ENCODE measurements at regions not wholly inside any gene's neighbourhood (a gene's known extent, or its start where the extent isn't known, plus 50 kb on each side); places are given as distances from the start of the nearest gene placed in this dataset.
A peak's percentile ranks its signal among the peaks of the same experiment; 100 is the strongest.
"Not testable (repeated sequence)": the region's sequence is repeated elsewhere in the genome, so short reads cannot be mapped to it uniquely, and the experiment has no call there.

DNA sequence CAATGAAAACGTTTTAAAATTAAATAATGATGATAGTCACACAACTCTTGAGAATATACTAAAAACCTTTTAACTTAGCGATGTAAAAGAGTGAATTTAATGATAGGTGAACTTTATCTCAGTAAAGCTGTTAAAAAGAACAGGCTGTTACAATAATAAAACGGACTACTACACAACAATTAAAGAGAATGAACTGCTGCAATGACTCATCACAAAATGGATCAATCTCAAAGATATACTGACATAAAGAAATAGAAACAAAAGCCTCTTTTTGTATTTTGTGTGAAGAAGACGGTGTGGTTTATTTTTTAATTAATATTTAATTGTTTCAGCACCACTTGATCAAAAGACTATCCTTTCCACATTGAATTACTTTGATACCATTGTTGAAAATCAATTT lies 352.4 kb upstream of the GJE1 start:
- DNase-seq (ENCODE audit: low read depth, low spot score) = no peak

DNA sequence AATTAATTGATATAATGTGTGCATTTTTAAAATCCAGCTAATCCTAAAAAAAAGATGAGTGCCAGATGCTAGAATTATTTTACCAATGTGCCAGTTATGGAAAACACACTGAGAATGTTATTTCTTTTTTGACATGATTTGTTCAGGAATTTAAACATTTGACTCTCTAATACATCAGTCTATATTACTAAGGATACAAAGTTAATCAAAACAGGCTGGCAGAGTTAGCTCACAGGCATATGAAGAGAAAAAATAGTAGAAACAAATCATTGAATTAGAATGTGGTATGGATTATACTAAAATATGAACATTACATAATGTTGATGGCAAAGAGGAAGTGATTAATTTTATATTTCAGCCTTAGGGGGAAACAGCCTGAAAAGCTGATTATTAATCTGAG lies 368.3 kb upstream of the GJE1 start:
- no peak for DNase-seq (ENCODE audit: low read depth, low spot score)

DNA sequence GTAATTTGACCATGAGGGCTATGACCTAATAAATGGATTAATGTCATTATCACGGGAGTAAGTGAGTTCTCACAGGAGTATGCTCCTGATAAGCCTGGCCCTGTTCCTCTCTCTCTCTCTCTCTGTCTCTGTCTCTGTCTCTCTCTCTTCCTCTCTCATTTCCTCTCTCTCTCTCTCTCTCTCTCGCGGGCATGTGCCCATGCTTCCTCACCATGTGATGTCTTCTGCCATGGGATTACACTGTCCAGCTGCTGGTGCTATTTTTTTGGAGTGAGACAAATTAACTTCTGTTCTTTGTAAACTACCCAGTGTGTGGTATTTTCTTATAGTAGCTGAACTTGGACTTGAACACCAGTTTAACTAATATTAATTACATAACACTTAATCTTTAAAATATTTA lies 374.3 kb upstream of the GJE1 start:
- no peak for DNase-seq (ENCODE audit: low read depth, low spot score)

DNA sequence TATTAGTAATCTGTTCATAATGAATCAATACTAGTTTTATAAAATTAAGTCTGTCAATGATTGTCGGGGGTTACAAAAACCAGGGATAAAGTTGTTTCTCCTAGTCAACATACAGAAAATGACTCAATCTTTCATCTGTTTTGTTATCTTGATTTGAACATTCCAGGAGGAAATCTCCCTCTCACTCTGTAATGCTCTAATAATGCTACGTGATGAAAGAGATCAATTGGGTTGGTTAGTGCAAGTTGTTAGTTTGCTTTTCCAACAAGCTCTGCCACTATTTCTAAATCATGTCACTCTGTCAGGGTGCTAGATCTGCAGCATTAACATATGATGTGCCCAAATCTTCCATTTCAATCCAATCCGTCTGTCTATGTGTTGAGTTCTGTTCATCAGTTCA lies 379.5 kb upstream of the GJE1 start:
- no peak for DNase-seq (ENCODE audit: low read depth, low spot score)

DNA sequence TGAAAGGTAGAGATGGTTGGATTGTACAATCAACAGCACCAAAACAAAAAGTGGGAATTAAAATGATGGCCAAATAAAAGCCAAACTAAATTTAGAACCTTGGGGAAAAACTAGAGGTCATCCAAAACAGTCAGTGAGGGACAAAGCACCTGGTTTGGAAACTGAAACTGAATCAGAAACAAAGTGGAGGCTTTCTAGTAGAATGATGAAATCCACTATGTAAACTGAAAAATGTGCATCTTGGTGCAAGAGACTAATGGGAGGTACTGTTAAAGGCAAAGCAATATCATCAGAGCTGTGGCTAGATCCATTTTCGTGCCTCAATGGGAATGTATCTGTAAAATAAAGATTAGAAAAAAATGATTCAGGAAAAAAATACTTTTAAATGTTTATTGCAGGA lies 380.0 kb upstream of the GJE1 start:
- DNase-seq (ENCODE audit: low read depth, low spot score) = no peak

DNA sequence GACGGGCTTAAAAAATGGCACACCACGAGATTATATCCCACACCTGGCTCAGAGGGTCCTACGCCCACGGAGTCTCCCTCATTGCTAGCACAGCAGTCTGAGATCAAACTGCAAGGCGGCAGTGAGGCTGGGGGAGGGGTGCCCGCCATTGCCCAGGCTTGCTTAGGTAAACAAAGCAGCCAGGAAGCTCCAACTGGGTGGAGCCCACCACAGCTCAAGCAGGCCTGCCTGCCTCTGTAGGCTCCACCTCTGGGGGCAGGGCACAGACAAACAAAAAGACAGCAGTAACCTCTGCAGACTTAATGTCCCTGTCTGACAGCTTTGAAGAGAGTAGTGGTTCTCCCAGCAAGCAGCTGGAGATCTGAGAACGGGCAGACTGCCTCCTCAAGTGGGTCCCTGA lies 386.4 kb upstream of the GJE1 start:
- not testable (repeated sequence) for DNase-seq (ENCODE audit: low read depth, low spot score)

DNA sequence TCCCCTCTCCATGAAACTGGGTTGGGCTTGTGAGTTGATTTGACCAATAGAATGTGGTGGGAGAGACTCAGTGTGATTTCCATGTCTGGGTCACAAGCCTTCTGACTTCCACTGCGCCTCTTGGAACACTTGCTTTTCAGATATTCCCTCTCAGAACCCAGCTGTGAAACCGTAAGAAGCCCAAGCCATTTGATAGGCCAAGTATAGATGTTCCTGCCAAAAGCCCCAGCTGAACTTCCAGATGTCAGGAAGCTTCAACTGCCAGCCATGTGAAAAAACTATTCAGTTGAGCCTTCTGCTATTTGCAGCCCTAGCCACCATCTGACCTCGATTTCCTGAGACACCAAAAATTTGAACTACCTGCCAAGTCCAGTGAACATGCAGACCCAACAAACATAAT lies 387.8 kb upstream of the GJE1 start:
- DNase-seq (ENCODE audit: low read depth, low spot score) = no peak

DNA sequence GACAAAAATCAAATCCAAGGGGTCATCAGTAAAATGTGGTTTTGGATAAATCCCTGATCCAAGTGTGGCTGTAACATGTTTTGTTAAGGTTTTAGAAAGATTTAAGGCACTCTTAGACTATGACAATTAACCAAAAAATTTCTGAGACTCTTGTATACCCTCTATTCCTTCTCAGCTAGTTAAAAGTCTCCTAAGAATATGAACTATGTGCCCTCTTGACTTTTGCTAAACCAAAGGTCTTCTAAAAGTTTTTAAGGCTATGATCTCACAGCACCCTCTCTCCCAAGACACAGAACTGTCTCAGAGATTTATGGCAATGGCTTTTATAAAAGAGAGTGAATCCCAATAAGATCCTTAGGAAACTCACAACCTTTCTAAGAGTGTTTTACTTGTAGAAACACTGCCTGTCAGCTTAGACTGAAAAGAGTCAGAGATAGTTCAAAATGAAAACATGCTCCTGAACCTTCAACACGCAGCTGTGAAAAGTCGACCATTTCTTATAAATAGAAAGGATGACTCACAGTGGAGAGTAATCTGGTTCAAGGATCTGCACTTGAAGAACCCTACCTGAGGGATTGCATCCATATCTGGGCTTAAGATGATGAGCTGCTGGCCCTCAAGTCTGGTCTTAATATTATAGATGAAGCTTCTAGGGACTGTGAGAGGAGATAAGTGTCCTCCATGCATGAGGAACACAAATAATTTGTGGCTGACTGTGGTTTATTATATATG lies 388.4 kb upstream of the GJE1 start:
- DNase-seq (ENCODE audit: low read depth, low spot score) = no peak

DNA sequence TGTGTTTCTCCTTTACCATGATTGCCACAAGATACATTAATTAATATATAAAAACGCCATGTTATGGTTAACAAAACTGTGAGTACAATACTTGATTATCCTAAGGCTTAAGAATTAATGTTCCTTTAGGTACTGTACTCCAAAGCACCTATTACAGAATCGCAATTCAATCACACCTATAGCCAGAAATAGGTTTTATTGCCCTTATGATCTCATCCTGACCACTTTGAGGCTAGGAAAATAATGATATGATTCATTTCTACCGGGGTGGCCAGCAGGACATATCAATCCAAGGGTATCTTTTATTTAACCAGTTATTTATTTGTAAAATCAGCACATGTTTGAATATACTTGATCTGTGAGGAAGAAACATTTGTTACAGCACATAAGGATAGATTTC lies 396.6 kb upstream of the GJE1 start:
- DNase-seq (ENCODE audit: low read depth, low spot score) = no peak

DNA sequence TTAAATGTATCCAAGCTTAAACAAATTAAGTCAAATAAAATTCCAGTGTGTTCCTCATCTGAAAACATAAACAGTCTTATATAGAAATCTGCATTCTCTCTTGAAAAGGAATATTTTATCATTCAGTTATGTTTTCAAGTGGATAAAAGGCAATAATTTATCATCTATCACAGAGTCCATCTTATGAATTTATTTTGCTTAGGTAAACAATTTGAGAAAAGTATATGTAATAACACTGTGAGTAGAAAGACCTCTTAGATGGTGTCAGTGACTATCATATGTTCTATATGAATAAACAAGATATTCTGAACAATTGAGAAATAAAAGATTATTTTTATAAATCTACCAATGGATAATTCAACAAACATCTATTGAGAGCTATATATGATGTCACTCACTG lies 397.6 kb upstream of the GJE1 start:
- no peak for DNase-seq (ENCODE audit: low read depth, low spot score)

DNA sequence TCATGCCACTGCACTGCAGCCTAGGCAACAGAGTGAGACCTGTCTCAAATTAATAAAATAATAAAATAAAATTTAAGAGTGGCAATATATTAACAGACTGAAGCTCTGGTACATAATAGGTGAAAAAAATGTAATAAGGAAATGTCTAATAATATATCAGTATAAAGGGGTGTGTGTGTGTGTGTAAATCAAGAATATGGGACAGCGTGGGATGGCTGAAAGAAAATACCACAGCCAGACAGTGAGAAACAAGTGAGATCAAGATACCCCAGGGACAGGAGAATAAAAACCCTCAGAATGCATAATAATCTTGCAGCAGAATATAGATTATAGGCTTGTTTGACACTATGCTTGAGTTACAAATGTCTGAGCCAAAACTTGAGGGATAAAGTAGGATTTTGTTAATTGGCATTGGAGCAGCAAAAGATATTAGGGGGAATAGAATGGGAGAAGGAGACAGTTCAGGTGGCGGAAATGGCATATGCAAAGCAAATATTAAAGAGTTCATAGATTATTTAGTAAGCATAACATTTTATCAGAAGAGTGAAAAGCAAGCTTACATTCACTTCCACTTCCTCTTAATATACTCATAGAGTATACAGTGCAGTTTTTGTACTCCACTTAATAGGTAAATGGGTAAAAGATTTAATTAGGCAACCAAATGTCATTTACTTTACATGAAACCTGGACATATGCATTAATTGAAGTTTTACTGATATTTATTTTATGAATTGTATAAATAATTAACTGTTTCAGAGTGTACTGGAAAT lies 398.5 kb upstream of the GJE1 start:
- no peak for DNase-seq (ENCODE audit: low read depth, low spot score)

DNA sequence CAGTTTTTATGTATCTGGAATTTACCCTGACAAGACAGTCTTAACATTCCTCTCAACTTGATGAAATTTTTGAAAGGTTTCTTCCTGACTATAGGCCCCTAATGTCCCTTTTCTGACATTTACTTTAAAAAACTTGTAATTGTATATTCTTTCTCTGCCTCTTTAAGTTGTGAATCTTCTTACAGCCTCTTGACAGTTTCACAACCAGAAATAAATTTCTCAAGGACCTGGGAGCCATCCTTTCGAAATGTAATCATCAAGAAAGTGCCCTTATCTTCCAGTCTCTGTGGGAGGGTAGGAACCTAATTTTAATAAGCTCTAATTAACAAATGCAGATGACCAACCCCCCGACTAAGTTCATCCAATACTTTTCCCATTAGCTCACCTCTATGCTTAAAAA lies 403.6 kb upstream of the GJE1 start:
- no peak for DNase-seq (ENCODE audit: low read depth, low spot score)

DNA sequence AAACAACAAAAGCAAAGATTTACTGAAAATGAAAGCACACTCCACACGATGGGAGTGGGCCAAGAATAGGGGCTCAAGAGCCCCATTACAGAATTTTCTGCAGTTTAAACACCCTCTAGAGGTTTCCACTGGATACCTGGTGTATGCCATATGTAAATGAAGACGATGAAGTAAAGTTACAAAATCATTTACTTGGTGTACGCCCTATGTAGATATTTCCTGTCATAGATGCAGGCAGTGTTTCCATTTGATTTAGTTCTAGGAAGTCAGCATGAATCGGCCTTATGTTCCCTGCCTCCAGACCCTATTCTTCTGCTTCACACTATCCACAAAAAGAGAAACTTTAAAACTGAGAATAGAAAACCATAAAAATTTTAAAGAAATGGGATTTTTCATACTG lies 404.4 kb upstream of the GJE1 start:
- no peak for DNase-seq (ENCODE audit: low read depth, low spot score)

DNA sequence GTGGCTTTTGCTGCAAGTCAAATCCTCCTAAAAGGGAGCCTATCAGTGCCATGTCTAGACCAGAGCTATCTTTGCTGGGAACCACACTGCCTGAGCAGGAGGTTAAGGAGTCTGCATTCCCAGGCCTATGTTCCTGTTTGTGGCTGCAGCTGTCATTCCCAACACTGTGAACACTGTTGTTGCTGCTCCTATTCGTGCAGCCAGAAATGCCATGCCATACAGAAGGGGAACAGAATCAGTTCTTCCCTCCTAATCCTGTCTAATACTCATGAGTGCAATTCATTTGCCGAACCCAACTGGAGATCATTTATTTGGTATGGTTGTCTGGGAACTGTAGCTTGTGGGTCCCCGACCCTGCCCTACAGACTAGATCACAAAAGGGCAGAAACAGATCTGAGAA lies 406.5 kb upstream of the GJE1 start:
- DNase-seq (ENCODE audit: low read depth, low spot score) = peak; percentile 10

DNA sequence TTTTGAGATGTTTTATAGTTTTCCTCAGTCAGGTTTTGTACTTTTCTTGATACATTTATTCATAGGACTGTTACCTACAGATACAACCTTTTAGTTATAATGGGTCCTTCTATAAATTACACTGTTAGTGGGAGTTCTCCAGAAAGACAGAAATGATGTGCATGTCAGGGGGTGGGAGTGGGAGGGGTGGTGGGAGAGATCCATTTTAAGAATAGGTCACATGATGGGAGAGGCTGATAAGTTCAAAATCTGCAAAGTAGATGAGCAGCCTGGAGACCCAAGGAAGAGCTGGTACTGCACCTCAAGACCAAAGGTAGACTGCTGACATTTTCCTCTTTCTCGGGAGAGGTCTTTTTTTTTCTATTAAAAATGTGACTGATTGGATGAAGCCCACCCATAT lies 408.0 kb upstream of the GJE1 start:
- no peak for DNase-seq (ENCODE audit: low read depth, low spot score)

DNA sequence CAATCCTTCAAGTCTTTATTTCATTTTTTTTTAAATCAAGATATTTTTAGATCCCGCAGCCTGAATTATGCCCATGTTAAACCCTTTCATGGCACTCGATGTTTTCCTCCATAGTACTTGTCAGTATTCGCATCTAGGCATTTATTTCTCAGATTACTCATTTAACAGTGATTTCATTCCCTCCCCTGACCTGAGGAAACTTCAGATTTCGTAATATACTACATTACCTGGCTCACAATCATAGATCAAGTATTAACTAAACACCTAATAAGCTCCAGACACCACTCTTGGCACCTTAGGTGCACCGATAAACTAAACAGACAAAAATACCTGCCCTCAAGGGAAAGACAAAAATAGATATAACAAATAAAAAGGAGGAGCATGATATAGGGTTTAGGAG lies 413.2 kb upstream of the GJE1 start:
- no peak for DNase-seq (ENCODE audit: low read depth, low spot score)

DNA sequence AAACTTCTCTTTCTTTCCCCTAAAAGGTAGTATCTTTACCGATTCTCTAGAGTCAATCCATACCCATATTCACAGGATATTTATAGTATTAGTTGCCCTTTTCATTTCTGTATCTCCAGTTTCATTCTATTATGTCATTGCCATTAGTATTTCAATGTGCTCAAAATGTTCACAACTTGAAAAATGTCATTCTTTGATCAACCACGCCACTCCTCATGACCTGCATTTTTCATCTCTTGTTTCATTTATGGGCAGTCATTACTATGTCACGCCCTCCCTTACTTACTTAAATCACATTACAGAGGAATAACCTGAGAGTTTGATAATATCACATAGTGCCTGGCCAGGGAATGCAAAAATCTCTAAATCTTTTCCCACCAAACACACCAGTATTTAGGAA lies 427.3 kb upstream of the GJE1 start:
- DNase-seq (ENCODE audit: low read depth, low spot score) = no peak

DNA sequence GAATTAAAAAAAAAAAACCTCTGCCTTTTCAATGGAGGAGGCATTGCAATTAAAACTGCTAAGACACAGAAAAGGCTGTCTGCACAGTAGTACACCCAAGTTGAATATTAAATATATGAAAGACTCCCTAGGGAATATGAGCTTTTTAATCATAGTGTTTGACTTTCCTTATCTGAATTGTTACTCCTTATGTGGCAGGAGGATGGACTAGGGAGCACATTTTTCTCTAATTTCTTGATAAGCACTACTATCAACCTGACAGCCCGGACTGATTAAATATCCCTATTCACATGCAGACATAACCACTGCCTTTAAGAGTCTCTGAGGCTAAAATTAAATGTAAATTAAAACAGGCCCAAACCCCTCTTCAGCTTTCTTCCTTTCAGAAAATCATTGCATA lies 428.6 kb upstream of the GJE1 start:
- no peak for DNase-seq (ENCODE audit: low read depth, low spot score)

DNA sequence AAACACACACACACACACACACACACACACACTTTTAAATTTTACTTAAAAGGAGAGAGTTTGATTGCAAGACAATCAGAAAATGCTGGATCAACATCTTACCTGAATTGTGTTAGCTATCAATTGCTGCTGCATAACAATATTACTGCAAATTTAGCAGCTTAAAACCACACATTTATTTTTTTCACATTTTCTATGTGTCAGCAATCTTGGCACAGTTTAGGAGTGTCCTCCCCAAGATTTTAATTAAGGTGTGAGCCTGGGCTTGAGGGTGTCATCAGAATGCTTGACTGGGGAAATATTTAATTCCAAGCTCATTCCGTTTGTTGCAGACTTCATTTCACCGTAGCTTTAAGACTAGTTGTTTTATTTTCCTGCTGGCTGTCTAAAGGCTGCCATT lies 431.0 kb upstream of the GJE1 start:
- DNase-seq (ENCODE audit: low read depth, low spot score) = no peak

DNA sequence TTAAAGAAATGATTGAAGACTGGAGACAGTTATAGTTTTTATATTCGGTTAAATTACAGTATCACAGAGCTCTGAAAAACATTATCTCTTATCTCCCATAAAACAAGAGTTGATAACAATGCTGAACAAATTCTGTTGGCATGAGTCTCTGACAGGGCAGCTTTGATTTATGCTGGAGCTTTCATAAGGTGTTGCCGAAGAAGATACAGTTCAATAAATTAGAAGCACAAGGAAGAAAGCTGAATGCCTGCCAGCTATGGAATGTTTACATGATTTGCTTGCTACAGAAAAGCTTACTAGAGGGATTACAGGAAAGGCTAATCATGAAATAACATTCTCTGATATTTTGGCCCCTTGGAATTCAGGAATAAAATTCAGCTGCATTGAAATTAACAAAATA lies 431.9 kb upstream of the GJE1 start:
- DNase-seq (ENCODE audit: low read depth, low spot score) = no peak

DNA sequence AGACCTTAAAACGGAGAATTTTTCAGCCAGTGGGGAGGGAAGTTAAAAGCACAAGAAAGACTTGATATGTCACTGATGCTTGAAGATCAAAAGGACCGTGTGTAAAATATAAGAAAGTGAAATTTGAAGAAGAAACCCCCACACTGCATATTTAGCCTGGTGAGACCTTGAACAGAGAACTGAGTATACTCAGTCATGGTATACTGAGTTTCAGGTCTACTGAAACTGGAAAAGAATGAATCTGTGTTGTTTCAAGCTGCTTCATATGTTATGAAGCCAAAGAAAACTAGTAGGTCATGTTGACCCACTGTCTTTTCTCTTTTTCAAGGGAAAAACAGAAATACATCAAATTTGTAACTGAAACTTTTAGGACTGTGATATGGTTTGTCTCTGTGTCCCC lies 443.8 kb upstream of the GJE1 start:
- DNase-seq (ENCODE audit: low read depth, low spot score) = no peak

DNA sequence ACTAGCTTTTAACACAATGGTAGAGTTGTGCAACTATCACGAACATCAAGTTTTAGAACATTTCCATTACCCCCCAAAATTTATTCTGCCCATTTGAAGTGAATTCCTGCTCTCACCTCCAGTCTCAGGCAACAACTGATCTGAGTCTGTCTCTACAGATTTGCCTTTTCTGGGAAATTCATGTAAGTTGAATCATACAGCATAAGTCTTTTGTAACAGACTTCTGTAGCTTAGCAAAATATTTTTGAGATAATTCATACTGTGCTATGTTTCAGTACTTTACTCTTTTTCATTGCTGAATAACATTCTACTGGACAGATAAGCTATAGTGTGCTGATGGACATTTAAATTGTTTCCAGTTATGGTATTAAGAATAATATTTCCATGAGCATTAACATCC lies 447.3 kb upstream of the GJE1 start:
- no peak for DNase-seq (ENCODE audit: low read depth, low spot score)

DNA sequence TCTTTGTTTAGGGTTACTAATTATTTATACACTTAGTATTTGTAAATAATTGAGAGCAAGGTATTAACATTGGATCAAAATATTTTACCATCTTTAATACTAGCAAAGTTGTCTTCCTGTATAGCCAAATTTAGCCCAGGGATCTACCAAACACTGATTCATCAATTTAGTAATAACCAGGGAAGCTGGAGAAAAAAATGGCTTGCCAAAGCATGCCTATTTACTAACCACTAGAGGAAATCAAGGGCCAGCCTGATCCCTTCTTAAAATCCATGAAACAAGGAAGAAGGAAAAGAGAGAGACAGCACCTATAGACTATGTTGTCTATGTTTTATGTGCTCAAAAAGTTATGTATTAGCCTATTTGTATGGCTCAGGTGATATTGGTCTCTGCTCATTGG lies 450.3 kb upstream of the GJE1 start:
- no peak for DNase-seq (ENCODE audit: low read depth, low spot score)

Data from ELF-1 (cell line).